ENCODE measurements at regions not wholly inside any gene's neighbourhood (a gene's known extent, or its start where the extent isn't known, plus 50 kb on each side); places are given as distances from the start of the nearest gene placed in this dataset.

DNA sequence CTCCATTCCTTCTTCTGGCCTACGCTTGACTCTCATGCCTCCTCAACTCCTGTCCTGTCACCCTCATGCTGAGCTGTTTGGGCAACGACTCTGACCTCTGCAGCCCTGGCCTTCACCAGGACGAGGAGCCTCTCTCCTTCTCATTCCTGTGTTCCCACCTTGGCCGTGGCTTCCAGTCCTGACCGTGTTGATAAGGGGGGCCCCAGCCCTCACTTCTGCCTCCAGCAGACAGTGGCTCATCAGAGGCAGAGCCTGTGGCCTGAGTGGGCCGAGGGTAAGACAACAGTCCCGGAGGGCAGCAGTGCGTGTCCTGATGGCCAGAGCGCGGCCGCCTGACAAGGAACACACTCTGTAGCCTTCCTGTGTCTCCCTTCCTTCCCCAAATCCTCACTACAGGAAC, 61.7 kb upstream of the UBE3C start:
- no peak for TF ChIP-seq PHF8 (conservative IDR thresholded peaks at IDR 0.05; ENCODE audit: low read depth, low read length)
- TF ChIP-seq, protein P1, sequence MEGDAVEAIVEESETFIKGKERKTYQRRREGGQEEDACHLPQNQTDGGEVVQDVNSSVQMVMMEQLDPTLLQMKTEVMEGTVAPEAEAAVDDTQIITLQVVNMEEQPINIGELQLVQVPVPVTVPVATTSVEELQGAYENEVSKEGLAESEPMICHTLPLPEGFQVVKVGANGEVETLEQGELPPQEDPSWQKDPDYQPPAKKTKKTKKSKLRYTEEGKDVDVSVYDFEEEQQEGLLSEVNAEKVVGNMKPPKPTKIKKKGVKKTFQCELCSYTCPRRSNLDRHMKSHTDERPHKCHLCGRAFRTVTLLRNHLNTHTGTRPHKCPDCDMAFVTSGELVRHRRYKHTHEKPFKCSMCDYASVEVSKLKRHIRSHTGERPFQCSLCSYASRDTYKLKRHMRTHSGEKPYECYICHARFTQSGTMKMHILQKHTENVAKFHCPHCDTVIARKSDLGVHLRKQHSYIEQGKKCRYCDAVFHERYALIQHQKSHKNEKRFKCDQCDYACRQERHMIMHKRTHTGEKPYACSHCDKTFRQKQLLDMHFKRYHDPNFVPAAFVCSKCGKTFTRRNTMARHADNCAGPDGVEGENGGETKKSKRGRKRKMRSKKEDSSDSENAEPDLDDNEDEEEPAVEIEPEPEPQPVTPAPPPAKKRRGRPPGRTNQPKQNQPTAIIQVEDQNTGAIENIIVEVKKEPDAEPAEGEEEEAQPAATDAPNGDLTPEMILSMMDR (IDR thresholded peaks at IDR 0.05; ENCODE audit: control extremely low read depth in 1 of 3, insufficient read depth in 1 of 3, low read depth in 1 of 3, low read length in 3 of 3): no peak
- TF ChIP-seq ZNF274 (IDR thresholded peaks at IDR 0.05; ENCODE audit: borderline replicate concordance, extremely low read depth, low read length): no peak
- no peak for TF ChIP-seq KDM1A (IDR thresholded peaks at IDR 0.05; ENCODE audit: borderline replicate concordance, low read length)
- TF ChIP-seq, protein P2, sequence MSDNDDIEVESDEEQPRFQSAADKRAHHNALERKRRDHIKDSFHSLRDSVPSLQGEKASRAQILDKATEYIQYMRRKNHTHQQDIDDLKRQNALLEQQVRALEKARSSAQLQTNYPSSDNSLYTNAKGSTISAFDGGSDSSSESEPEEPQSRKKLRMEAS (IDR thresholded peaks at IDR 0.05): no peak
- no peak for TF ChIP-seq JUN (IDR thresholded peaks at IDR 0.05; ENCODE audit: low read depth, low read length)
- TF ChIP-seq SUZ12 (IDR thresholded peaks at IDR 0.05; ENCODE audit: low read length): no peak
- no peak for TF ChIP-seq RAD21 (IDR thresholded peaks at IDR 0.05 in 1 of 2, conservative IDR thresholded peaks at IDR 0.05 in 1 of 2; ENCODE audit: low read depth in 2 of 2, low read length in 2 of 2)
- no peak for TF ChIP-seq SP1 (IDR thresholded peaks at IDR 0.05; ENCODE audit: low read depth, low read length)

All from H1 (cell line).